ENCODE measurements at regions not wholly inside any gene's neighbourhood (a gene's known extent, or its start where the extent isn't known, plus 50 kb on each side); places are given as distances from the start of the nearest gene placed in this dataset.

DNA sequence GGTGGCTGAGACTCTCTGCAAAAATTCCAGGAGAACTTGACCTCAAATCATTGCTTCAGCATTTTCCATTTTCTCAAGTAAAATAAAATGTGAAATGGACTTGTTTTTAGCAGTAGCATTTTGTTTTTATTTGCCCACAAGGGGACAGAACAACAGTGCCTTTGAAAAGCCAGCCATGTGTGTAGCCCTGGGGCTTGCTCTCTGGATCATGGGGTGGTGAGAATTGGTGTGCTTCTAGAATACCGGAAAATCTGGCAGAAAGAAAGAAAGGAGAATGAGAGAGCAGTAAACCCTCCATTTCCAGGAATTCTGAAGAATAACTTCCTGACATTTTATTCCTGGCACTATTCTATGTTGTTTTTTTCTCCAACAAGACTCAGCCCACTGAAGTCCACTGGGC, 254.7 kb upstream of the MOCS1 start:
- DNase-seq: no peak

DNA sequence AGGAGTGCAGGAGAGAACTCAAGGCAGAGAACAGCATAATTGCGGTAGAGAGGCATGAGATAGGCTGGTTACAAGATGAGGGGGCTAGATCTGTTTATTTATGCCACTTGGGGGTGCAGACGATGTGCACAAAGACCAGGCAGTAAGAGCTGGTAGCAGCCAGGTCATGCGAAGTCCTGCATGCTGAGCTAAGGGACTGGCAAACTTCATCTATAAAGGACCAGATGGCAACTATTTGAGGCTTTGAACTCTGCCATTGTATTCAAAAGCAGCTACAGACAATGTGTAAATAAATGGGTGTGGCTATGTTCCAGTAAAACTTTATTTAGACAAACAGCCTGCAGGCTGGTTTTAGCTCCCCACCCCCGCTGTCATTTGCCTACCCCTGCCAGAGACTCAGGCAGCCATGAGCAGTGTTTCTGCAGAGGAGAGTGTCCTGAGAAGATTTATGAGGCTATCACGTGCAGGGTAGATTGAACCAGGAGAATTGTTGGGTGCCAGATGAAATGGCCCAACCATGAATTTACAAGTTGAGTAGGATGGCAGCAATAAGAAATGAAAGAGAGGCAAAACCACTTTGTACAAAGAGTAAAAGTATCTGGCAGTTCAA, 253.4 kb upstream of the MOCS1 start:
- DNase-seq: no peak

DNA sequence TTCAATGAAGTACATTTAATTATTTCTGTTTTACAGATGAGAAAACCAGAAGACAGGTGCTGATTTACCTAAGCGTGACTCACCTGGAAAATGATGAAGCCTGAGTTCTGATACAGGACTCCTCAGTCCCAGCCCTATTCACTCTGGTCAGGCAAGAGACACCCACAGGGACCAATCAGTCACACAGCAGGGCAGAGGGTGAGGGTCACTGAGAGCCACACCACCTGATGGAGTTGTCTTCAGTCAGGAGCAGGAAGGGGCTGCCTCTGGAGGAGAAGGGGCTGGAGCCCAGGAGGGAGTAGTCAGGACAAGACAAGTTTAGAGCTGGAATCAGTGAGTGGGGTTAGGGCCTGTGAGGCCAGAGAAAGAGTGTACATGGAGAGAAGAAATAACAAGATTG, 251.2 kb upstream of the MOCS1 start:
- no peak for DNase-seq

DNA sequence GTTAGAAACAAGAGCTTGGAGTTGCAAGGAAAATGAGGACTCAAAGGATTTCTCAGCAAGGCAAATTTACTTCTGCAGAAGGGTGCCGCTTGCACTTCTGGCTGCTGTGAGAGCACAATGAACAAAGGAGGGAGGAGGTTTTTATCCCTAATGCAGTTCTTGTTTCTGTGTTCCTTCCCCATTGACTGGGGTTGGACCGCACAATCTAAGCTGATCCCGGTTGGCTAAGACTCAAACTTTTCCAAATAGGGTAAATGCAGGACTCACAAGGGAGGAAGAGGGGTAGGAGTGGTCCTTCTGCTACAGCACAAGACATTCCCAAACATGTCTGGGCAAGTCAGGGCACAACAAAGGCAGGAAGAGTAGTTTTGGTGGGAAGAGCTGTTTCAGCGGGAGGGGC, 249.6 kb upstream of the MOCS1 start:
- DNase-seq: no peak

DNA sequence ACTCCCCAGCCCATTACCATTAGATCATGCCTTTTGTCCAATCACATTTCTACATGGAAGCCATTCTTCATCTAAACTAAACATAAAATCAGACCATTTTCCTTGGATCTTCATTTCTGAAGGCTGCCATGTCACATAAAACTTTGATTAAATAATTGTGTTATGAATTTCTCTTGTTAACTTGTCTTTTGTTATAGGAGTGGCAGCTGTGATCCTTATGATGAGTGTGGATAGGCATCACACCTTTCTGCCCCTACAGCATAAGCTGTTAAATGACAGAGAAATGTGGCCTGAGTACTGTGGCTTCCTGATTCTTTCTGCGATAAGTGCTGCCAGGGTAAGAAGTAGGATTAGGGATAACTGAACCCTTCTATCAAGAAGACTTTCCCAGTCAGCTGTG, 247.1 kb upstream of the MOCS1 start:
- DNase-seq: no peak

DNA sequence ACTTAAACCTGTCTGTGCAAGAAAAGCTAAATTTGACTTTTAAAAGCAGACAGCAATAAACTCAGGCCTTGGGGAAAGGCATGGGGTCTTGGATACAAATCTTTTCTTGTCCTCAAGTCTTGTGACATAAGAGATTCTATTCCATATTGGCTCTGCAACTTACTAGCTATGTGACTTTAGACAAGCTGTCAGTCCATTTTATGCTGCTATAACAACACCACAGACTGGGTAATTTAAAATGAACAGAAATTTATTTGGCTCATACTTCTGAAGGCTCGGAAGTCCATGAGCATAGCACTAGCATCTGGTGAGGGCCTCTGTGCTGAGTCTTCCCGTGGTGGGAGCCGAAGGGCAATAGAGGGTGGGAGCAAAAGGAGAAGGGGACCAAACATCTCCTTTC, 246.0 kb upstream of the MOCS1 start:
- no peak for DNase-seq

DNA sequence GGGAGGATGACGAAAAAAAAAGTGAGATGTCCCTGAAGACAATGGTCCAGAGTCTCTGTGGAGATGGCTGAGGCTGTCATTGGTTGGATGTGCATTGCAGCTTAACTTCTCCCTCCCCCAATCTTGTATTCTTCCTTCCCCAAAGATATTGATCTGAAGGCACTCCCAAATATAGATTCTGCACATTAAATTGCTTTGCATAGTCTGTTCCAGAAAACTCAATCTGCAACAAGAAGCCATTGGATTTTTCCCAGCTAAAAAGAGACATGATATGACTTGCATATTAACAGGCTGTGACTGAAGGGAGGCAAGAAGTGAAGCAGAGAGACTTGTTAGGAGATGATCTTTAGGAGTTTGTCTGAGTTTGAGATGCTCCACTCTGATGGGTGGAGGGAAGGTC, 245.2 kb upstream of the MOCS1 start:
- no peak for DNase-seq

DNA sequence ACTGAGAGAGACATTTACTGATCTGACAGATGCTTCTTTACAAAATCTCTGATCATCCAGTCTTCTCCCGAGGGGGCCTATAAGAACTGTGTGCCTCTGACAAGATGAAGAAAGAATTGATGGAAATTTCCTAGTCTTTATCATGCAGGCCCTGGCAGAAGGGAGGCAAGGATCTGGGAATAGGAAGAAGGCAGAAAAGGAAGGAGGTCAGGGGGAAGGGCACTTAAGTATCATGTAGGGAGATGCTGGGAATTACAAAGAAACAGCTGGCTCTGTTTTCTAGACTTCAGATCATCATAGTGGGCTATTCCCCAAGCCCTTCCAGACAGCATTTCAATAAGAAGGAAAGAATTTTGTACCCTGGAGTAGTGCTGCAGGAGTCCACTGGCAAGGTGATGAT, 243.3 kb upstream of the MOCS1 start:
- DNase-seq: no peak

DNA sequence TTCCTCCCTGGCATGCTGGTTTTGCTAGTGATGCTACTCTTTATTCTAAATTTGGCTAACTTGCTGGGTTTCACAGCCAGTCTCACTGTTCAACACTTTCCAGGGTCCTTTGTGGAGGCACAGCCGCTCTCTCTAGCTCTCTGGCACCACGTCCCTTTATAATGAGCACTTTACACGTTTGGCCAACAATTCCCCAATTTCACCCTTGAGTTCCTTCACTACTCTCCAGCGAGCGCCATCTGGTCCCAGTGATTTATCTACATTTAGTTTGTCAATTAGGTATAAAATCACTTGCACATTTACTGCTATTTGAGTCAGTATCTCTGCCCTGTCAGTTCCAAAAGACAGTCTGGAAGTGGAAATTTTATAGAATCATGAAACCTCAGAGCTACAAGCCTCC, 241.9 kb upstream of the MOCS1 start:
- DNase-seq: no peak

DNA sequence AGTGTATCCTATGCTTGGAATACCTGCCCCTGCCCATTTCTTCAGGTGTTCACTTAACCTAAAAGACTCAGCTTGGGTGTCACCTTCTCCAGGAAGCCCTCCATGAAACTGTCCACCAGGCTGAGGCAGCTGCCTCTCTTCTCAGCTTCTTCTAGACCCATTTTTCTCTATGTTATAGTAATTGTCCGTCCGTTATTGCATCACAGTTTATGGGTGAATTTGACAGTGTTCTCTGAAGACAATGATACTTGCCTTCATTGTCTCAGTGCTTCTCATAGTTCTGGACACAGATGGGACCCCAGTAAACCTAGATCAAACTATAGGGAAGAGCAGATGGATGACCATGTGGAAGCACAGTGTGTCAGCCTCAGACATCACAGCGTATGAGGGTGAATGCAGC, 238.0 kb upstream of the MOCS1 start:
- no peak for DNase-seq

DNA sequence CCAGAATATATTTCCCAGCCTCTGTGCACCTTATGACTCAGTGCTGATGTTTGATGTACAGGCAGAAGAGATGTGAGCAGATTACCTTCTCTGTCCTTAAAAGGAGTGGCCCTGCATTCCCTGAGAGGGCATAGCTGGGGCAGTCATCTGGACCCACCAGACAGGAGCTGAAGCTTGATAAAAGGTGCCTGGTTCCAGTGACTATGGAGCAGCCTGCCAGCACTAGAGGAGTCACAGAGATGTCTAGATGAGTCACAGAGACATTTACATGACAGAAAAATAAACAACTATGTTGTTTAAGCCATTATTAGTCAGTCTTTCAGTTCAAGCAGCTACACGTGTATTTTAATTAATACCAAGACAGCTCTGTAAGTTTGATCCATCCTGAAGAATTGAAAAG, 237.1 kb upstream of the MOCS1 start:
- no peak for DNase-seq

DNA sequence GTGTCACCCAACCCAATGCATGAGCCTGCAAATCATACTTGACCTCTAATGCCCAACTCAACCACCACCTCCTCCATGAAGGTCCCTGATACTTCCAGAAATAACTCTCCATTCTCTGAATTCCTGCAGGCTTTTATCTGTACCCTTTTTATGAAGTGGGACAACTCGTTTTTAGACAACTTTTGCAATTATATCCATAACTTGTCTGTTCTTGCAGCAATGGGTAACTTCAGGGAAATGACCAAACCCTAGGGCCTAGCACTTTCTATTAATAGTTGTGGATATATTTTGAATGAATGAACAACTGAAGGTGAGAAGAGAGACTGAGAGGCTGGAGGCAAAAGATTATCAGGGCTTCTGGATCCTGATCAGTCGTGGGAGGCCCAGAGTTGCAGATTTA, 236.6 kb upstream of the MOCS1 start:
- DNase-seq: no peak

DNA sequence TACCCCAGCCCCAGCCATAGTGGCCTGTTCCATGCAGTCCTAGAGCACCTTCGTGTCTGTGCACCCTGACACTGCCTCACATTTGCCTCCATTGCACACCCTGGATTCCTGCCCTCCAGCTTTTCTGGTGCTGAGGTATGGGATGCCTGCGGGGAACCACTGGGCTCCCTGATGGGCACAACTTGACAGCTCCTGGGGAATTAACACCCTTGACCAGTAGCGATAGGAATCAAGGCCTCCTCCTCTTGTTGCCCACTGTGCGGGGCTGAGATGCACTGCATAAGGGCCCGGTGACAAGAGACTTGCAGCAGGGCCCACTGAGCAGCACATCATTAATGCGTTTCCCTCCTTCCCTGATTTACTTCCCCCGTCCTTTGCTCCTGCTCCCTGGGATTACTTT, 235.6 kb upstream of the MOCS1 start:
- DNase-seq: no peak

DNA sequence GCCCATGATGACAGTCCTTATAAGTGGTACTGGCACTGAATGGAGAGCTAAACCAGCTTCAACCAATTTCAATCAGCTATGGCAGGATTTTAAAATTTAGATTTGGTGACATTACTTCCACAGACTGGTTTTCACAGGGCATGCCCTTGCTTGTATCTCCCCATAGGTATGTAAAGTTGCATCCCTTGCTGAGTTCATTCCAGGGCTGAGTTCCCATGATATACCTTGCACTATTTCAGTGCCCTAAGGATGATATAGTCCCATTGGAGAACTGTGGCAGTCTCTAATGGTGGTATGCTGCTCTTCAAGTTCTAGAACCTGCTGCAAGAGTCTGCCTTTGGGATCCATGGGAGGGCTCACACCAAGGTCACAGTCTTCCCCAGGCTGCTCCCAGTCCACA, 232.7 kb upstream of the MOCS1 start:
- DNase-seq: no peak

DNA sequence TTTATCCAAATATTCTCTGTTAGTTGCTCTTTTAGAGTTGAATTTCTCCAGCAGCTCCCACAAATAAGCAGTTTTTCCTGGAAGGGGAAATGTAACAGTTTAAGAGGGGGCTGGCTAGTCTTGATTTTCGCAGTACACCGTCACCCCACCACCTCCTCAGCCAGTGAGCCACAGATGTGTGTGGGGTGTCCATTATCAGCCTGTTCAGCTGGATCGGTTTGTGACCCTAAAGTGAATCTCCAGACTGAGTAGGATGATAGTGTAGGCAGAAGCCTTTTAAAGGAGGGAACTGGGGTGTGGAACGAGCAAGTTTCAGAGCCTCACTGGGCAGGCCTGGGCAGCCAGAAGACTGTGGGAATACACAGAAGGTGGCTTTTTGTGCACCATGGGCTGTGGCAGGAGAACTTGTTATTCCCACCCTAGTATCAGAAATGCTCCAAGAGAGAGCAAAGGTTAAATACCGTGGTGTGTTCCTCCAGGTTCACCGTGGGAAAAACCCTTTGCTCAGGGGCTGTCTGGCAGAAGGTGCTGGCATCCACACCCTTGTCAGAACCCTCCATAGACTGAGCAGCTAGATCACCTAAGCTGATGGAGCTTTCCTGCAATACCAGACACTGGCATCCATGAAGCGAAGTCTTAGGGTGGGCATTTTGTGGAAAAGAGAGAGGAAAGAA, 230.9 kb upstream of the MOCS1 start:
- DNase-seq: no peak

DNA sequence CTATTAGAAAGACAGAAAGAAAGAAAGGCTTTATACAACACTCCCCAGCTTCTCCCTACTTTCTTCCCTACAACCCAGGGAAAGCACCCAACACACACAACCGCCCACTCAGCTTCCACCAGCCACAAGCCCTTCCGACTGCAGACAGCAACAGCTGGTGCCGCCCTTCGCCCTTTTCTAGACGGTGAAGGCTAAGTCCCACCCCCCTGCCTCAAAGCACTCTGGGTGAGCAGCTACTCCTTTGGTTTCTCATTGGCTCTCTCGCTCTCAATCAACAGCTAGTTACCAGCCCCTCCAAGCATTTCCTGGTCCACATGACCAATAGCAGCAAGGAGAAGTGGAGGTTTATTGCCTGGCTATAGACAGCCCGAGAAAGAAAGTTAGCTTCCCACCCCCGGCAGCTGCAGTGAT, 230.1 kb upstream of the MOCS1 start:
- DNase-seq: peak; percentile 0

DNA sequence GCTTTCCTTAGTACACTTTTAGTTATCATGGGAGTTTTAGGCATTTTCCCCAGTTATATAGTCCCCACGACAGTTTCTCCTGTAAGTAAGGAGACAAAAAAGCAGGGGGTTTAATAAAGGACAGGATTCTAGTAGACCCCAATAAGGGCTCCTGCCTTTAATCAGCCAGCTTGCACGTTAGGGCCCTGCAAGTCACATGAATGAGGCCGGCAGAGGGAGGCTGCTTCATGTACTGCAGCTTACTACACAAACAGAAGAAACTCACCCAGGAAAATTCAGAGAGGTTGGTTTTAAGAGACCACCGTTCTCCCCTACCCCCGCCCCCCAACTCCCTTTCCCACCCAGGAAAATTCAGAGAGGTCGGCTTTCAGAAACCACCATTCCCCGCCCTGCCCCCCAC, 229.7 kb upstream of the MOCS1 start:
- DNase-seq: no peak

DNA sequence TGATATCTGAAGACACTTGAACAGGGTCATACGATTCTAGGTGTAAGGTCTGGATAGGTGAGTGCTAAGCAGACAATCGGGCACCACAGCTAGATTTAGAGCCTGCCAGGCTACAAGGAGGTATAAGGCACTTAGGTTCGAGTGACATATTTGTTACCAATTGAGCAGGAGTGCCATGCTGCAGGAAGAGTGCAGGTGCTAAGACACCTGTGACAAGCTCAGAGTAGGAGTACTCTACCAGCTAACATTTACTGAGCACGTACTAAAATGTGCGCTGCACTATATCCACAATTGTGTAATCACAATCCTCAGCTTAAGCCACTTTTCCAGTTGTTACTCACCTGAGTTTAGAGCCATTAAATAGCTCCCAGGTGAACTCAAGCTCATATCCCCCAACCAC, 227.8 kb upstream of the MOCS1 start:
- no peak for DNase-seq

DNA sequence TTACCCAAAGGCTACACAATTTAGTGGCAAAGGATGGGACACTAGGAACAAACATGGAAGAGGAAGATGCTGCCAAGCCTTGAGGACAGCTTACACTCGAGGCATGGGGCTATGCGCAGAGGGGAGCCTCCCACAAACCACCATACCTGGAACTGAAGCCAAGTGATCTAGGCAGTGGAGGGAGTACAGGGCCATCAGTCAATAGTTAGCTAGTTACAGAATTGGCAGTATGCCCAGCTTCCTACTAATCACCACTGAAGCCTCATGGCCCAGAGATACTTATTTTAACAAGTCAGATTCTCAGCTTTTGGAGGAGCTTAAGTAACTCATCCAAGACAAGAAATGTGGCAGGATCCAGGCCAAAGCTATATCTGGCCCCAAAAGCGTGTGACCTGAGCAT, 226.6 kb upstream of the MOCS1 start:
- no peak for DNase-seq

DNA sequence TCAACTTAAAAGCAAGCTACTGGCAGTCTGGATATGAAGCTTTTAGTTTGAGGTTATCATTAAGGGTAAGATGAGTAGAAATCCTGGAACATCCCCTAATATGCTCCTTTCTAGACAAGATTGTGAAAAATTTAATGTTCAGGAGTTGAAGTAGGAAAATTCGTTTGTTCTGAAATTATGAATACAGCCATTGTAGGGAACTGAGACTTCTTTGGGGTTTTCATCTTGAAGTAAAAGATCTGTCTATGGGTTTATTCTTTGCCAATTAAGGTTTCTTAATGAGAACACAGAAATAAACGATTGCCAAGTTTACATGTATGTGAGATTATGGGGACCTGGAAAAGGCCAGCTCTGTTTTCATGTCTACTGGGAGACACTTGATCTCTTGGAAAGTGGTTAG, 225.6 kb upstream of the MOCS1 start:
- DNase-seq: no peak

DNA sequence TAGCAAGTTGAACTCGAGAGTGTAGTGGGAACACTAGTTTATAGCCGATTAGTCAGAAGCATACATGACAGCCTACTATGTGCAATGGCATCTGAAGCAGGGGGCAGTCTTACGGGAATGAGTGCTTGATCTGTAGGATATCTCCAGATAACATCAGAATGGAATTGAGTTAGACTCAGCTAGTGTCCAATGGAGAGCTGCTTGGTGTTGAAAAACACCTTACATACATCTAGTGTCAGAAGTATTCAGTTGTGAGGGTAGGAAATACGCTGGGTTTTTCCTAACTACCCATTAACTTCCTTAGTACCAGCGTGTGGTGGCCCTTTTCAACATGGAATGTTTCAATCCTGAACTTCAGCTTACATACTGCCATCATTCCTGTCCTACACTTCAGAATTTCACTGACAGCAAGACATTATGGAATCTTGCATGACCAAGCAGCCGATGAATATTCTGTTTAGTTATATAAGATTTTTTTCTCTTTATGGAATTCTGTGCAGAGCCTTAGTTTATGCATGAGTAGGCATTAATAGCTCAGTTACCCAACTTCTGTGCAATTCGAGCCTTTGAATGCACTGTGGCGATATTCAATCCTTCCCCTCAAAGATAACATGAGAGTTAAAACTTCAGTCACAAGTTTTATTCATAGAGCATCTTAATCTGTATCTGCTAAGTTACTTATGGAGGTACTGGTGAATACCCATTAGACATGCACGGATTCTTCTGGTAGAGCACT, 218.6 kb upstream of the MOCS1 start:
- no peak for DNase-seq

DNA sequence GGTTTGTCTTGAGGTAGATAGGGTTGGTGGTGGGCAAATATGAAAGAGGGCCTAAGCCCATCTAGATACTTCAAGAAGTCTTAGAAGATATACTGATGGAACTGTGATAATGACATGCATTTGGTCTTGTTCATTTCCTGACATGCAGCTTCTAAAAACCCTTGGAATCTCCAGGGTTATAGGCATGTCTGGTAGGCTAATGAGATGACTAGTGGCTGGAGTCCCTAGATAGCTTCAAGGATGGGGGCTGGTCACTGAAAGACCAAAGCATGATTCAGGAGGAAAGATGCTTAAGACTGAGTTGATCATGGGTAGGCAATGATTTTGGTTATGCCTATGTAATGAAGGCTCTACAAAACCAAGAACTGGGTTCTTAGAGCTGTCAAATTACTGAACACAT, 217.9 kb upstream of the MOCS1 start:
- no peak for DNase-seq

DNA sequence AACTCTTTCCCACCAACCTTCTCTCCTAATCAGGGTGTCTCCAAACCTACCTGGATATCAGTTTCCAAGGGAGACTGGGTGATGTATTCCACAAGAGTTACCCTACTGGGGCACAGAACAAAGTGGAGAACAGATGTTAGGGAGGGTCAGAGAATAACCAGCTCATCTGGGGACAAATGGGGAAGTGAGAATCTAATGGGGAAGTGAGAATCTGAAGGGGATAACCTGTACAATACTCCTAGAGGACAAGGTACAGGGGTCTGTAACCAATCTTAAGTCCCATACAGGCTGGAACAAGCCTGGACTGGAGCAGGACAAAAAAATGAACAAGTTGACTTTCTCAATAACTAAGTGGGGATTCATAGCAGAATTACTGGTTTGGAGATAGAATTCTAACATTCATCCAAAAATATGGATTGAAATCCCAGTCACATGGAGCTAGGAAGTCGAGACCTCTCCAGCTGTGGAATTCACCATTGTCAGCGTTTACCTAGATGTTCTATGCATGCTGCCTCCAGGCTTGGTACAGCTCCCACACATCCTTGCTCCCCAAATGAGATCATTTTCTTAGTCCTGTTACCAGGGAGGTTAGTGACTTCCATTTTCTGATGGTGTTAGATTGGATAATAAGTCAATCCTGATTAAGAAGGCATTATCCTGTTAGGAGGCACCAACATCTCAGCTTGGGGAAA, 214.8 kb upstream of the MOCS1 start:
- no peak for DNase-seq

DNA sequence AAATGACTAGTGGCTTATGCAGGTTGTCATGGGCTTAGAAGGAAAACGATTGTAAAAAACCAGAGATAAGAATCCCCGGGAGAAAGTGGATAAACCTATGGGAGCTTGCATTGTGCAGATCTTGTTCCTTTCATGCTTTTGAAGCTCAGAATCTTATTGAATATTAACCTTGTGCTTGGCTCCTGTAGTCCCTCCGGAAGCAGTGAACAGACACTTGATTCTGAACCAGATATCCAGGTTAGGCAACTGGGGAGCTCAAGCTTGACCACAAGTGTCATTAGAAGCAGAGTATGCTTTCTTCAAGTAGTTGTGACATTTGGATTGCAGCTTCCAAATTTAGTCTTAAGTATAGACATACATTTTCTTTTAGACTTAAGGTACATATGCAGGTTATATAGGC, 212.6 kb upstream of the MOCS1 start:
- no peak for DNase-seq
